LoVo (cell line): ENCODE measurements at regions not wholly inside any gene's neighbourhood (a gene's known extent, or its start where the extent isn't known, plus 50 kb on each side); places are given as distances from the start of the nearest gene placed in this dataset.

ENCODE experiments used
- DNase-seq: peaks from one replicate; pipeline ENCODE4 v3.0.0-alpha.2; 2016; ENCODE audit warnings: low spot score

DNA sequence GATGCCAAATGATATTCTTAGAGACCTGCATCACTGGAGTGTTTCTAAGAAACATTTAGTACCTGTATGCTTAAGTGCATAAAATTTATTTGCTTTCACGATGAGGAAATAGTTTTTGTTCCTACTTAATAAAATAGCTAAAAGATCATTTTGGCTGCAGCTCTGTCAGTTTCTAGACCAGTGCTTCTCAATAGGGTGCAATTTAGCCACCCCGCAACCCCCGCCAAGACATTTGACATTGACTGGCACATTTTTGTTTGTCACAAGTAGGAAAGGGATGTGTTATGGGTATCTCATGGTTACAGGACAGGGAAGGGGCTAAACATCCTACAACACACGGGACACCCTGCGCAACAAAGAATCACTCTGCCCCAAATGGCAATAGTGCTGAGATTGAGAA, 335.7 kb upstream of the HSF2 start:
- no peak for DNase-seq

- no peak for DNase-seq
These were observed 333.3 kb upstream of the HSF2 start for GRCh38 chr6:122066200-122066599.

DNA sequence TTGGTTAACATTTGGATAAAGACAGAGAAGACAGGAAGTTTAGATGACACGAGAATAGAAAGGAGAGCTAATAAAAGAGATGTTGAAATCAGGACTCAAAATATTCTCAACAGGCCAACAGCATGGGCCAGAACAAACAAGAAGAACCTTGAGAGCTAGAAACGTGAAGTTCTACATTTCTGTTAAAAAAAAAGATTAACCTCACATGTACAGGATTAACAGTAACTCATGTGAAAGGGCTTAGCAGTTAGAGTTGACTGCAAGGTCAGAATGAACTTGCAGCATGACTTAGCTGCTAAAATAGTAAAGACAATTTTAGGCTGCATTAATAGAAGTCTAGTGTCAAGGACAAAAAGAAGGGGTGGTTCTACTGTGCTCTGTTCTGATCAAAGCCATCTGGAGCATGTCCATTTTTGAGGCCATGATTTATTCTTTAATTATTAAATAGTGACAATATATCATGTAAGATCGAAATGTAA, 331.1 kb upstream of the HSF2 start:
- no peak for DNase-seq

- DNase-seq = no peak
These were observed 329.5 kb upstream of the HSF2 start for GRCh38 chr6:122069932-122070331.

- no peak for DNase-seq
These were observed 327.3 kb upstream of the HSF2 start for GRCh38 chr6:122072014-122072647.

DNA sequence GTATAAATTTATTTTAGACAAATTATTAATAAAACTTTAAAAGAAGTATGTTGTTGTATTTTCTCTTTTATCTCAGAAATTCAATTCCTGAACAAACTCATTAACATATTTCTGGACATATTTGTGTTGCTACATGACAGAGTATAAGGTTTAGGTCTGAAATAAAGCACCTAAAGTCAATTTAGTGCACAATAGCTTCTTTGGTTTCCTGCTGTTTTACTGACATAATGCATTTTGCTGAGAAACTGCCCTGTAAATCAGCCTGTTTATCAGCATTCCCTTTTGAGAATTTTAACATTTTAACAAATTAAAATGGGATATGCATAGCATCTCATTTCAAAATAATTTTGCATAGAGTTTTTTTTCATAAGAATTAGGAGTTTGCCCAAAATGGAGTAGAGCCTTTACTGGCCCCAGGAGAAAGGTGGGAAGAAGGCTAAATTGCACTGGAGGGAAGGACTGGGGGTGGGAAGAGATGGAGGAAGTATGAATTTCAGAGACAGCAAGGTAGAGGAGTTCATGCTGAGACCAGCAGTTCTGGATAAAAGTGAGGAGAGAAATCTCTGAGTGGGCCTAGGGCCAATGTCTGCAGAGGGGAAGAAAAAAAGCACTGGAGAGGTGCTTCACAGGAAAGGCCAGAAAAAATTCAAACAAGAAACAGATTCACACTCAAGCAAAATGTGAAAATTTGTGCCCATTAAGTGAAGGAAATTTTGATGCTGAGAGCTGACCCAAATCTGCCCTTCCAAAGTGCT, 324.2 kb upstream of the HSF2 start:
- no peak for DNase-seq

GRCh38 chr6:122075917-122076316, 323.5 kb upstream of the HSF2 start:
- no peak for DNase-seq

DNA sequence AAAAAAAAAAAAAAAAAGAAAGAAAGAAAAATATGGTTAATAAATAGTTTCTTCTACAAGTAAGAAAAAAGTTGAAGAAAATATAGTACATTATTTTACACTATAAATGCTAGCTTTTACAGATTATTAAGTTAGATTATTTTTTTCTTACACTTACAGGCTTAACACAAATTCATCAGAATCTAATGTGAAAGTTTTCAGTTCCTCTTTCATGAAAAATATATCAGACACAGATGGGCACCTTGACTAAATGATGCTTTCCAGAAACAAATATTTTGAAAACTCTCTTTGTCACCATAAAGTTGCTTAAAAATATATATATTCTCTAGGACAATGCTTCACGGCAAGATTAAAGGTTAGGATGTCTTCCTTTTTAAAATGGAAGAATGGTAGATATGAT, 321.8 kb upstream of the HSF2 start:
- no peak for DNase-seq

DNA sequence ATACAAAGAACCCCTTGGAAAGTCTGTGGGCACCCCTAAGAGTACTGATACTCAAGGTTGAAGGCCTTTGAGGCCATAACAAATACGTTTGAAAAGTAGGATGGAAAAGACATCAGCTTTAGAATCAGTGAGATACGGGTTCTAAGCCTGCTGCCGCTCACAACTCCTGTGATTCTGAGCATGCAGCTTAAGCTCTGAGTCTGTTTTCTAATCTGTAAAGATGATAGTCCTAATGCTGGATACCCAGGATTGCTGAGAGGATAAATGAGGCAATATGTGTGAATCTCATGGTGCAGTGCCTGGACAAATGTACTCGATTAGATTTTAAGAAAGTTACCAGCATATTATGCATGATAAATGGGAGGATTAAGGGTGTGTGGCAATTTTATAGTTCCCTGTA, 321.0 kb upstream of the HSF2 start:
- DNase-seq = no peak

- DNase-seq = no peak
These were observed 319.5 kb upstream of the HSF2 start for GRCh38 chr6:122079916-122080315.

DNA sequence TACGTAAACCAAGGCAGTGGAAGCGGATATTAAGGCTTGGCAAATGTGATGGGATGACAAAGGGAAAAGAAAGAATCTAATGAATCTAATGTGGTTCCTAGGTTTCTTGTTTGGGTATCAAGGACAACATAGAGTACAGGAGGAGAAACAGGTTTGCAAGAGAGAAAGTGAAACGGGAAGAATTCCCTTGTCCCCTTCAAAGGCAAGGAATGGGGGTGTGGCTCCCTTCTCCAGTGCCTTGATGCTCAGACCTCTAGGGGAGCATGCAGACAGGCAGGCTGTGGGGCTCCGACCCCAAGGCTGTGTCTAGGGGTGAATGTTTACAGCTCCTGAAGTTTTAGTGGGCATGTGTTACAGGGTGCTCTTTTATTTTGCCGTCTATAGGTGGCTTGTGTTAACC, 317.5 kb upstream of the HSF2 start:
- DNase-seq = peak; percentile 5

- no peak for DNase-seq
These were observed 317.1 kb upstream of the HSF2 start for GRCh38 chr6:122082370-122082769.

DNA sequence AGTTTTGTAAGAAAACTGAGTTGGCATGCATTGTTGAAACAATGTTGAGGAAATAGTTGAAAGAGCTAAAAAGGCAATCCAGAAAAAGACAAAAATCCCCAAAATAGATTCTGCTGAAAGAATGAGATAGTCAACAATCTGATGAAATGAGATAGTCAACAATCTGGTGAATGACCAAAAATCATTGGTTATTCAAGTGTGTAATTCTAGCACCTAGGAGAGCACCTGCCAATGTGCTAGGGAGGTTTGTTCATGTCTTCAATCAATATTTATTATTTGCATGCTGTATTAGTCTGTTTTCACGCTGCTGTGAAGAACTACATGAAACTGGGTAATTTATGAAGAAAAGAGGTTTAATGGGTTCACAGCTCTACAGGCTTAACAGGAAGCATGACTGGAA, 307.1 kb upstream of the HSF2 start:
- DNase-seq = no peak

- no peak for DNase-seq
These were observed 301.2 kb upstream of the HSF2 start for GRCh38 chr6:122098201-122098678.

DNA sequence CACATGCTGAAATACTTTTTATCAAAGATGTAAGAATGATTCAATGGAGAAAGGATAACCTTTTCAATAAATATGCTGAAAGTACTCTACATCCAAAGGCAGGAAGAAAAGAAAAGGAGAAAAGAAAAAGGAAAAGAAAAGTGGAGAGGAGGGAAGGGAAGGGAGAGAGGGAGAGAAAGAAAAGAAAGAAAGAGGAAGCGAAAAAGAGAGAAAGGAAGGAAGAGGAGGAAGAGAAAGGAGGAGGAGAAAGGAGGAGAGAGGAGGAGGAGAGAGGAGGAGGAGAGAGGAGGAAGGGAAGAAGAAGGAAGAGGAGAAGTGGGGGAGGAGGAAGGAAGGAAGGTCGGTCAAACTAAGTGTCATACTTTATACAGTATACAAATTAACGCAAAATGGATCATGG, 297.4 kb upstream of the HSF2 start:
- DNase-seq = no peak

GRCh38 chr6:122107256-122107852, 292.1 kb upstream of the HSF2 start:
- no peak for DNase-seq

GRCh38 chr6:122109075-122109474, 290.4 kb upstream of the HSF2 start:
- no peak for DNase-seq

DNA sequence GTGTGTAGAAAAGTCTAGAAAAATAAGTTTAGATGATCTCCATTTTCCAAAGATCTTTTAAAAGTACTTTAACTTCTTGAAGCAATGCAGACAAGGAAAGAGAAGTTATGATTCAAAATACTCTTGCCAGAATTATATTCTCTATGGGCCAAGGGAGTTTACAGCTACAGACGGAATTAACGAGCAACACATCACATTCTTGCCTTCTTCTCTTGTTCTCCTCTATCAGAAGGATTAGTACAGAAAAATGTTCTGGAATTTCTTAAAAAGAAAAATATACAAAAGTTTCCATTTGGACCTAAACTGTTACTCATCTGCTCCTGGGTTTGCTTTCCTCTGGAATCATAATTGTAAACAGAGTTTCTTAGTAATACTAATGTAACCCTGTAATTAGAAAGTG, 284.7 kb upstream of the HSF2 start:
- no peak for DNase-seq

GRCh38 chr6:122116119-122116834, 283.2 kb upstream of the HSF2 start:
- DNase-seq = no peak

- no peak for DNase-seq
These were observed 282.4 kb upstream of the HSF2 start for GRCh38 chr6:122116835-122117627.

DNA sequence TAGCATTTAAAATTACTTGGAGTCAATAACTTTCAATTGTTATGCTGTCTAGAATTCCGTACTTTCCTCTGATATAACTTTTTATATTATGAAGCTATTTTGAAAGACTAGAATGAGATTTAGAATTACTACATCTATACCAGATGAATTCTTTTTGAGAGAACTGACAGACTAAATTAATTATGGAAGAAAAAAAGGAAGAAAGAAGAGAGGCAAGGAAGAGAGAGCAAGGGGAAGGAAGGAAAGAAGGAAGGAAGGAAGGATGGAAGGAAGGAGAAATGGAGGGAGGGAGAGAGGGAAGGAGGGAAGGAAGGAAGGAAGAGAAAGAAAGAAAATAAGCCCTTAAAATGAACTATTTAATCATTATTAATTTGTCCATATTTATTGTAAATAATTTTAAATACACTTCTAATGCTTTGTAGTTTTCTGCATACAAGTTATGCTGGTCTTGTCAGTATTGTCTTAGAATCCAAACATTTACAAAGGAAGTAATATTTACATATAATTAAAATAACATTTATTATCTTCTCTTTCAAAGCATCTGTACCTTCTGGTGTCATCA, 280.4 kb upstream of the HSF2 start:
- DNase-seq = no peak
